Stimulated activated CD8-positive, alpha-beta memory T cell treated with anti-CD3 and anti-CD28 coated beads, Interleukin-12 subunit alpha, Interleukin-12 subunit beta, amount 100 ng/mL, for 1 hour (primary cell): ENCODE measurements at regions not wholly inside any gene's neighbourhood (a gene's known extent, or its start where the extent isn't known, plus 50 kb on each side); places are given as distances from the start of the nearest gene placed in this dataset.

Experiments
- DNase-seq: peaks from one replicate; pipeline ENCODE4 v3.0.0-alpha.2; 2020; ENCODE audit warnings: low read depth

- DNase-seq, result no peak
Observed at GRCh38 chr4:26020083-26020668, 106.2 kb downstream of the SMIM20 start.

- no peak for DNase-seq
Observed at GRCh38 chr4:26020881-26021280, 106.9 kb downstream of the SMIM20 start.

- no peak for DNase-seq
Observed at GRCh38 chr4:26021417-26022345, 107.7 kb downstream of the SMIM20 start.

GRCh38 chr4:26022346-26023202 is 108.6 kb downstream of the SMIM20 start:
- DNase-seq, result no peak

GRCh38 chr4:26023203-26023972 is 109.4 kb downstream of the SMIM20 start:
- DNase-seq, result no peak

- no peak for DNase-seq
Observed at GRCh38 chr4:26024079-26024478, 110.1 kb downstream of the SMIM20 start.

- no peak for DNase-seq
Observed at GRCh38 chr4:26028133-26028792, 114.2 kb downstream of the SMIM20 start.

- peak; percentile 37 for DNase-seq
Observed at GRCh38 chr4:26028793-26029567, 115.0 kb downstream of the SMIM20 start.

- DNase-seq, result no peak
Observed at GRCh38 chr4:26029568-26030131, 115.6 kb downstream of the SMIM20 start.

GRCh38 chr4:26030260-26030667 is 116.2 kb downstream of the SMIM20 start:
- no peak for DNase-seq

- DNase-seq, result no peak
Observed at GRCh38 chr4:26030780-26031179, 116.8 kb downstream of the SMIM20 start.

- no peak for DNase-seq
Observed at GRCh38 chr4:26031704-26032103, 117.7 kb downstream of the SMIM20 start.

GRCh38 chr4:26032142-26032541 is 118.1 kb downstream of the SMIM20 start:
- no peak for DNase-seq

GRCh38 chr4:26032630-26033317 is 118.8 kb downstream of the SMIM20 start:
- DNase-seq, result no peak

GRCh38 chr4:26033389-26033788 is 119.4 kb downstream of the SMIM20 start:
- no peak for DNase-seq

- no peak for DNase-seq
Observed at GRCh38 chr4:26034849-26035248, 120.8 kb downstream of the SMIM20 start.

GRCh38 chr4:26035921-26036320 is 121.9 kb downstream of the SMIM20 start:
- DNase-seq, result no peak

- no peak for DNase-seq
Observed at GRCh38 chr4:26039639-26040359, 125.8 kb downstream of the SMIM20 start.

- DNase-seq, result no peak
Observed at GRCh38 chr4:26044524-26044923, 130.5 kb downstream of the SMIM20 start.
